ENCODE measurements at regions not wholly inside any gene's neighbourhood (a gene's known extent, or its start where the extent isn't known, plus 50 kb on each side); places are given as distances from the start of the nearest gene placed in this dataset.

- ATAC-seq (ENCODE audit: insufficient number of reproducible peaks, low FRiP score, low read depth) (no peak), DNase-seq (ENCODE audit: low spot score) (no peak)
- no peaks in the 10 kb centered on the region for H3K9me3 ChIP-seq
- H3K4me1 ChIP-seq (ENCODE audit: control insufficient read depth in 1 of 2, low read depth in 2 of 2), result no peaks in the 10 kb centered on the region
- H3K4me3 ChIP-seq, result no peak overlapping the region
- H3K27ac ChIP-seq, result no peak overlapping the region
- H3K27me3 ChIP-seq (replicated peaks; ENCODE audit: insufficient read depth), result no peaks in the 10 kb centered on the region
- TF ChIP-seq CTCF (IDR thresholded peaks at IDR 0.05), result no peak
- H3K36me3 ChIP-seq, result no peaks in the 10 kb centered on the region
These were observed 415.7 kb upstream of the ROBO2 start for GRCh38 chr3:76624164-76624563.

- ATAC-seq (ENCODE audit: insufficient number of reproducible peaks, low FRiP score, low read depth) (no peak), DNase-seq (ENCODE audit: low spot score) (no peak)
- Histone ChIP-seq H3K4me1 (ENCODE audit: control insufficient read depth in 1 of 2, low read depth in 2 of 2) (no peaks in the 10 kb centered on the region), H3K9me3 (no peaks in the 10 kb centered on the region), H3K4me3 (no peak overlapping the region), H3K27me3 (replicated peaks; ENCODE audit: insufficient read depth) (no peaks in the 10 kb centered on the region), H3K36me3 (no peaks in the 10 kb centered on the region), H3K27ac (no peak overlapping the region)
- TF ChIP-seq CTCF (IDR thresholded peaks at IDR 0.05), result no peak
These were observed 412.7 kb upstream of the ROBO2 start for GRCh38 chr3:76627236-76627635.

- Histone ChIP-seq H3K4me3 (no peak overlapping the region), H3K9me3 (no peaks in the 10 kb centered on the region), H3K27ac (no peak overlapping the region), H3K36me3 (no peaks in the 10 kb centered on the region), H3K27me3 (replicated peaks; ENCODE audit: insufficient read depth) (no peaks in the 10 kb centered on the region), H3K4me1 (ENCODE audit: control insufficient read depth in 1 of 2, low read depth in 2 of 2) (no peaks in the 10 kb centered on the region)
- DNase-seq (ENCODE audit: low spot score), result no peak
- ATAC-seq (ENCODE audit: insufficient number of reproducible peaks, low FRiP score, low read depth), result no peak
- no peak for TF ChIP-seq CTCF (IDR thresholded peaks at IDR 0.05)
These were observed 408.6 kb upstream of the ROBO2 start for GRCh38 chr3:76631251-76631650.

- Histone ChIP-seq H3K9me3 (no peaks in the 10 kb centered on the region), H3K27ac (no peak overlapping the region), H3K4me3 (no peak overlapping the region), H3K36me3 (no peaks in the 10 kb centered on the region), H3K27me3 (replicated peaks; ENCODE audit: insufficient read depth) (no peaks in the 10 kb centered on the region), H3K4me1 (ENCODE audit: control insufficient read depth in 1 of 2, low read depth in 2 of 2) (no peaks in the 10 kb centered on the region)
- no peak for DNase-seq (ENCODE audit: low spot score)
- no peak for ATAC-seq (ENCODE audit: insufficient number of reproducible peaks, low FRiP score, low read depth)
- TF ChIP-seq CTCF (IDR thresholded peaks at IDR 0.05), result no peak
These were observed 401.9 kb upstream of the ROBO2 start for GRCh38 chr3:76638006-76638405.

- no peak for DNase-seq (ENCODE audit: low spot score)
- TF ChIP-seq CTCF (IDR thresholded peaks at IDR 0.05), result no peak
- no peaks in the 10 kb centered on the region for H3K4me1 ChIP-seq (ENCODE audit: control insufficient read depth in 1 of 2, low read depth in 2 of 2)
- H3K27ac ChIP-seq, result no peak overlapping the region
- ATAC-seq (ENCODE audit: insufficient number of reproducible peaks, low FRiP score, low read depth), result no peak
- no peaks in the 10 kb centered on the region for H3K9me3 ChIP-seq
- H3K4me3 ChIP-seq, result no peak overlapping the region
- no peaks in the 10 kb centered on the region for H3K36me3 ChIP-seq
- no peaks in the 10 kb centered on the region for H3K27me3 ChIP-seq (replicated peaks; ENCODE audit: insufficient read depth)
These were observed 396.1 kb upstream of the ROBO2 start for GRCh38 chr3:76643623-76644304.

All from thoracic aorta (tissue), 2 donors.